Posterior cingulate gyrus (tissue), 11 donors: ENCODE measurements at regions not wholly inside any gene's neighbourhood (a gene's known extent, or its start where the extent isn't known, plus 50 kb on each side); places are given as distances from the start of the nearest gene placed in this dataset.
"Not testable (repeated sequence)": the region's sequence is repeated elsewhere in the genome, so short reads cannot be mapped to it uniquely, and the experiment has no call there.

ENCODE experiments used
- DNase-seq, 10 donors: peaks; one replicate each; pipeline versions ENCODE4 v3.0.0 to v3.0.0-alpha.2; 2020 to 2021; ENCODE audit warnings: mixed read lengths in 3 of 10
- intact Hi-C: fragments of 100-400 bp; cut with DNase I; formaldehyde crosslinking; loops from one replicate; pipeline ENCODE4 v1.15.1; 2023

DNA sequence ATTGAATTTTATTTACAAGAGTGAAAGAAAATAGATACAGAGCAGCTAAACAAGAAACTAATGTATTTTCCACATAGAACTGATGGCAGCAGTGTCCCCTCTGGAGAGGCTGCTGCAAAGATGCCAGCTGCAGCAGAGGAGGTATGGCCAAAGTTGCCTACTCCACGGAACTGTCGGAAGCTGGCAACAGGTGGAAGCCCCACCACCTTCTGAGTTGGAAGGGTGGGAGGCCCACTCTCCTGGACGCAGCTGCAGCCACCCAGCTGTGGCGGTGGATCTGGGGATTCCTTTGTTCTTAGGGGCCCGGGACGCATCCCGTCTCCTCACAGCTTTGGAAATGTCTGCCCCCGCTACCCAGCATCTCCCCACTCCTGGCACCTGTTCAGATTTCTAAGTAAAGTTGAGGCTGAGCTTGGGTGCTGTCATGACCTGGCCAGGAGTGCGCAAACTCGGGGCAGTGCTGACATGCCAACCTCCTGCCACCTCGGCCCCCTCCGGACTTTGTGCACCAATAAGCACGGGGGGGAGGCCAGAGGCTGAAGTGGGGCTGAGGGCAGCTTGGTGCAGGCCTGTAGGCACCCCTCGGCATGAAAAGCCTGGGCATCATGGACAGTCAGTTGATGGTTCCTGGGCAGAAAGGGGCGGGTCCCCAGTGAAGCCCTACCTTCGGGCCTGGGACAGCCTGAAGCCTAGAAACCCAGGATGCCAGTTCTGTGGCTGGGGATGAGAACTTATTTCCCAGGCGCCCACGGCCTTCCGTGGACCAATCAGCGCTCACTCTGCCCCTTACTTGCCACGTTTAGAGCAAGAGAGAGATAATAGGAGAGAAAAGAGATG is 1071.4 kb downstream of the JRKL start:
- intact Hi-C loops, result no loop called here

GRCh38 chr11:97461934-97462333 is 1072.1 kb downstream of the JRKL start:
- intact Hi-C loops, result no loop called here
- DNase-seq, result peak in 1 of 10 donors; percentile 49

More for the DNA sequence above, 1071.4 kb downstream of the JRKL start:
- DNase-seq, result peak in 2 of 10 donors; percentile 28 to 55

GRCh38 chr11:97463891-97464290 is 1074.1 kb downstream of the JRKL start:
- no peak for DNase-seq
- intact Hi-C loops, result no loop called here

DNA sequence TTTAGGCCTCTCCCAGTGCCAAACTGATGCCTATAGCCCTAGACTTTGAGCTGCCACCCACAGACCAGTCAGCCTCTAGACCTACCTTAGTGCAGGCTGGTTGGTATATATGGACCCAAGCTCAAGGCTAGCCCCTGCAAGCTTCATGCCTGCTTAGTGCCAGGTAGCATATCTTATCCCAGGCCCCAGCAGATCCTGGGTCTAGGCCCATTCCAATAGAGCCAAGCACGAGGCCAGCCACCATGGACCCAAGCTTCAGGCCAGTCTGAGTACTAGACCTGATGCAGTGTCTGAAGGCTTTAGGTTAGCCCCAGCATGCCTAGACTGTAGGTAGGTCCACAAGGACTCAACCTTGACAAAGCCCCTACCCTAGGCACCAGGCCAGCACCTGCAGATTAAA is 1081.7 kb downstream of the JRKL start:
- intact Hi-C loops, result no loop called here
- peak in 1 of 10 donors; percentile 56 for DNase-seq

- no peak for DNase-seq
- intact Hi-C loops, result no loop called here
These were observed 1097.6 kb downstream of the JRKL start for GRCh38 chr11:97487387-97487786.

DNA sequence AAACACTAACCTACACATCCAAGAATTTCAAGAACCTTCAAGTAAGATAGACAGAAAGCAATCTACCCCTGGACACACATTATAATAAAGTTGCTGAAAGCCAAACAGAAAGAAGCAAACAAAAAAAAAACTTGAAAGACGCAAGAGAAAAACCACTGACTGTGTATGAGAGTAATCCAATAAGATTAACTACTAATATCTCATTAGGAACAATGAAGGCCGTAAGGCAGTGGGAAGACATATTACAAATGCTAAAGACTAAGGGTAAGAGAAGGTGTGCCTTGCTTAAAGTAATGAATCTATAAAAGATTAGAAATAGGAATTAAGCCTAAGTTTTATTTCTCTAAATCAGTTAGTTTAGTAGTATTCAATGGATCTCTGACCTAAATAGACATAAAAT is 1109.1 kb downstream of the JRKL start:
- no peak for DNase-seq
- intact Hi-C loops, result no loop called here

DNA sequence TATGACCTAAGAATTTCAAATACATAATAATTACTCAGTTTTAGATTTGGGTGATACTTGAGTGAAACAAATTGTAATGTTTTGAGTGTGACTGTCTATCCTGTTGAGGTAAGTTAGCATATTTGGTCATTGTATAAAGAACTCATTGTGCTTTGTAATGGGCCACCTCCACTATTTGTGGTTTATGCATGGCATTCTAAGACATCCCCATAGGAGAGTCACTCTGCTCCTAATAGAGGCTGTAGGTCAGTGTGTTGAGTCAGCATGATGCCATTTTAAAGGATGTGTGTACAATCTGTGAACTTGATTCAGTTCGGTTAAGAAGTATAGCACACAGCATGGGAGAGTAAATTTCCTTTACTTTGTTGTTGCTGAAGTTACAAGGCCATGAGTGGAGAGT is 1112.4 kb downstream of the JRKL start:
- intact Hi-C loops, result no loop called here
- no peak for DNase-seq

DNA sequence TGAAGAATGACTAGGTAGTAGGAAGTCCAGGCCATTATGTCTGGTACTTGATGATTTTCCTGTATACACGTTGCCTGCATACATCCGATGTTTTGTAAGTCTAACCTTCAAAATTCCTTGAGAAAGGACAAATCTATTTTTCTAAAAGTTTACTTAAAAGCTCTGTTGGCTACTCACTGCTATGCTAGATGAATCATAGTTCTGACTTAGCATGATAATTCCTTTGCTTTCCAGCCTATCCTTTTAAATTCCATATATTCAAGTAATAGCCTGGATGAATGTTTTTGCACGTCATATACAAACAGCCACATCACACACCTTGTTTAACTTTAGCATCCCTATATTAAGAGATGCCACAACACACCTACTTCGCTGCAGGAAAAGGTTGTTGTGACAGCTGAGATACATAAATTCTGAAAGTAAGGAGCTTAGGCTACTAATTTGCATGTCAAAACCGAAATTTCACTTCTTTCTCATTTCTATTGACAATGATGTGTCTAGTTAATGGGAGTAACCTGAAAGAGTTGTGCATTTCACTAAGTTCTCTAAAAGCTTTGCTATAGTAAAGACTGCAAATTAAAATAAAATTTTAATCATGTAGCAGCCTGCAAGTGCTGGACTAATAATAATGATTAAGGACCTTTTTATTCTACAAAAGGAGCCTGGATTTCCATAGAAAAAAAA is 1116.4 kb downstream of the JRKL start:
- intact Hi-C loops, result no loop called here
- DNase-seq, result no peak

GRCh38 chr11:97514446-97514845 is 1124.6 kb downstream of the JRKL start:
- no peak for DNase-seq
- intact Hi-C loops, result no loop called here

GRCh38 chr11:97516688-97517087 is 1126.9 kb downstream of the JRKL start:
- DNase-seq, result no peak

GRCh38 chr11:97525273-97525672 is 1135.5 kb downstream of the JRKL start:
- DNase-seq, result no peak
- intact Hi-C loops, result no loop called here

More at GRCh38 chr11:97516688-97517087, 1126.9 kb downstream of the JRKL start:
- intact Hi-C loops, result no loop called here

GRCh38 chr11:97537407-97538150 is 1147.8 kb downstream of the JRKL start:
- peak in 2 of 10 donors; percentile 67 to 74 for DNase-seq
- intact Hi-C loops, result no loop called here

GRCh38 chr11:97544431-97544830 is 1154.6 kb downstream of the JRKL start:
- no peak for DNase-seq
- intact Hi-C loops, result no loop called here

GRCh38 chr11:97548280-97548679 is 1158.5 kb downstream of the JRKL start:
- DNase-seq, result no peak
- intact Hi-C loops, result no loop called here

- intact Hi-C loops, result no loop called here
- DNase-seq, result no peak
These were observed 1167.6 kb downstream of the JRKL start for GRCh38 chr11:97557399-97557798.

DNA sequence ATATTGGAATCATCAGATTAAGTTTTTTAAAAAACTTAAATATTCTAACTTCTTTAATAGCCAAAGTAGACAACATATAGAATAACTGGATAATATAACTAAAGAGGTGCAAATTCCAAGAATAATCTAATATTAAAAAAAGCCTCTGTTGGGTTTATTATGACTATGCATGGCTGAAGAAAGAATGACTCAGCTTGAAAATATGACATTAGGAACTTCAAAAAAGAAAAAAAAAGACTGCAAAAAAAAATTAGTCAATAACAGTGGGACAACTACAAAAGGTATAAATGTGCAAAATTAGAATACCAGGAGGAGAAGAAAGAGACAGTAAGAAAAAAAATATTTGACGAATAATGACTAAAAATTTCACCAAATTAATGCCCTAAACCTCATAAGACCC is 1178.0 kb downstream of the JRKL start:
- intact Hi-C loops, result no loop called here
- DNase-seq, result no peak

DNA sequence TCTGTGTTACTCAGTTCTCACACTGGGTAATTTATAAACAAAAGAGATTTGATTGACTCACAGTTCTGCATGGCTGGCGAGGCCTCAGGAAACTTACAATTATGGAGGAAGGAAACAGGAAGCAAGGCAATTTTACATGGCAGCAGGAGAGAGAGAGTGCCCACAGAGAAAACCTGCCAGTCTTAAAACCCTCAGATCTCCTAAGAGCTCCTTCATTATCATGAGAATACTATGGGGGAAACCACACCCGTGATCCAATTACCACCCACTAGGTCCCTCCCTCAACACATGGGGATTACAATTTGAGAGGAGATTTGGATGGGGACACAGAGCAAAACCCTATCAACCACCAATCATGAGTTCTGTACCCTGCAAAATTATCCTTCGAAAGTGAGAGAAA is 1180.8 kb downstream of the JRKL start:
- DNase-seq, result no peak
- intact Hi-C loops, result no loop called here

DNA sequence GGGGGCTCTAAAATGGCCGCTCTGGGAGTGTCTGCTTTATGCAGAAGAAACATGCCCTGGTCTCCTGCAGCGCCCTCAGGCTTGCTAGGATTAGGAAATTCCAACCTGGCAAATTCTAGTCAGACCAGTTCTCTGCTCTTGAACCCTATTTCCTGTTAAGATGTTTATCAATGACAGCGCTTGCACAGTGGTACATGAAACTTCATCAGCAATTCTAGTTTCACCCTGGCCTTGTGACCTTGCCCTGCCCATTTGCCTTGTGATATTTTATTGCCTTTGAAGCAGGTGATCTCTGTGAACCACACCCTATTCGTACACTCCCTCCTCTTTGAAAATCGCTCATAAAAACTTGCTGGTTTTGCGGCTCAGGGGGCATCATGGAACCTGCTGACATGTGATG is 1184.0 kb downstream of the JRKL start:
- intact Hi-C loops, DNase-seq: not testable (repeated sequence)

DNA sequence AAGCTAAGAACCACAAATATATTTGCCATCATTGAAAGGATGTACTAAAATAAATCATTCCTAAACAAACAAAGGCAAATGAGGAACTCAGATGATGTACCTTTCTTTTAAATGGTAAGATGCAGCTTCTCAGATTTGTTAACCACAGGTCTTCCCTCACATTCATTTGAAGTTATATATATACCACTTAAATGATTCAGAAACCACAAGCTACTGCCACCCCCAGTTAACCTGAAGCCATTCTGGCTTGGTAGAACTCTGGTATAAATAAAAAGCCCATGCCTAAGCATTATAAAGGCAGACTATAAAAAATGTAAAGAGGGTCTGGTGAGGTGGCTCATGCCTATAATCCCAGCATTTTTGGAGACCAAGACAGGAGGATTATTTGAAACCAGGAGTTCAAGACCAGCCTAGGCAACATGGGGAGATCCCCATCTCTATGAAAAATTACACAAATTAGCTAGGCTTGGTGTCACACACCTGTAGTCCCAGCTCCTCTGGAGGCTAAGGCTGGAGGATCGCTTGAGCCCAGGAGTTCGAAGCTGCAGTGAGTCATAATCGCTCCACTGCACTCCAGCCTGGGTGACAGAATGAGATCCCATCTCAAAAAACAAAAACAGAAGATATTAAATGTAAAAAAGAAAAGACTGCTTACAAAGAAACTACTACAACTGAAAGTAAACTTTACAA is 1185.3 kb downstream of the JRKL start:
- DNase-seq, result no peak
- intact Hi-C loops, result no loop called here

GRCh38 chr11:97607291-97608000 is 1217.6 kb downstream of the JRKL start:
- no peak for DNase-seq
- intact Hi-C loops, result no loop called here
